Inflammatory macrophage treated with lipopolysaccharide for 1 hour (primary cell): ENCODE measurements at regions not wholly inside any gene's neighbourhood (a gene's known extent, or its start where the extent isn't known, plus 50 kb on each side); places are given as distances from the start of the nearest gene placed in this dataset.

Source experiments
- DNase-seq, 2 donors: peaks; one replicate each; pipeline ENCODE4 v3.0.0-alpha.2; 2020 to 2022

- no peak for DNase-seq
Measured at GRCh38 chr10:84075226-84076046, 63.9 kb upstream of the GHITM start.

GRCh38 chr10:84076047-84076388 lies 63.3 kb upstream of the GHITM start:
- no peak for DNase-seq

GRCh38 chr10:84076540-84077195 lies 62.6 kb upstream of the GHITM start:
- DNase-seq, result no peak

GRCh38 chr10:84077768-84078167 lies 61.5 kb upstream of the GHITM start:
- no peak for DNase-seq

- DNase-seq, result no peak
Measured at GRCh38 chr10:84078771-84079170, 60.5 kb upstream of the GHITM start.

GRCh38 chr10:84084342-84084741 lies 55.0 kb upstream of the GHITM start:
- DNase-seq, result no peak

- DNase-seq, result no peak
Measured at GRCh38 chr10:84087202-84087601, 52.1 kb upstream of the GHITM start.

- DNase-seq, result no peak
Measured at GRCh38 chr10:84088626-84089025, 50.7 kb upstream of the GHITM start.

GRCh38 chr10:84089162-84089561 lies 50.1 kb upstream of the GHITM start:
- DNase-seq, result no peak
